ENCODE measurements at regions not wholly inside any gene's neighbourhood (a gene's known extent, or its start where the extent isn't known, plus 50 kb on each side); places are given as distances from the start of the nearest gene placed in this dataset.
"Not testable (repeated sequence)": the region's sequence is repeated elsewhere in the genome, so short reads cannot be mapped to it uniquely, and the experiment has no call there.

- Histone ChIP-seq H3K36me3 (ENCODE audit: control insufficient read depth in 2 of 2, insufficient read depth in 2 of 2, low read length in 1 of 2) (no peaks in the 10 kb centered on the region), H3K27me3 (ENCODE audit: control insufficient read depth in 2 of 2, insufficient read depth in 1 of 2, low read length in 1 of 2) (no peaks in the 10 kb centered on the region), H3K27ac (ENCODE audit: low read depth in 1 of 2, low read length in 1 of 2) (no peak overlapping the region), H3K4me3 (ENCODE audit: low read length in 2 of 2) (no peak overlapping the region), H3K9me3 (ENCODE audit: control insufficient read depth in 2 of 2, insufficient read depth in 1 of 2, low read length in 1 of 2) (peaks cover 0 to 6% of the 10 kb centered on the region in 2 donors), H3K4me1 (ENCODE audit: control insufficient read depth in 2 of 2, insufficient read depth in 2 of 2, low read length in 2 of 2) (peaks cover 0 to 10% of the 10 kb centered on the region in 2 donors)
- DNase-seq (ENCODE audit: low read depth in 6 of 9, low spot score in 9 of 9), result no peak
- WGBS, result 57% methylated on average over 4 of the region's 4 CpGs
These were observed 53.2 kb upstream of the PARP1 start for GRCh38 chr1:226461087-226461486.

GRCh38 chr1:226463925-226464586, 56.2 kb upstream of the PARP1 start:
- Histone ChIP-seq H3K36me3 (ENCODE audit: control insufficient read depth in 2 of 2, insufficient read depth in 2 of 2, low read length in 1 of 2) (no peaks in the 10 kb centered on the region), H3K27ac (ENCODE audit: low read depth in 1 of 2, low read length in 1 of 2) (no peak overlapping the region), H3K27me3 (ENCODE audit: control insufficient read depth in 2 of 2, insufficient read depth in 1 of 2, low read length in 1 of 2) (no peaks in the 10 kb centered on the region), H3K4me3 (ENCODE audit: low read length in 2 of 2) (no peak overlapping the region), H3K9me3 (ENCODE audit: control insufficient read depth in 2 of 2, insufficient read depth in 1 of 2, low read length in 1 of 2) (peaks cover 0 to 6% of the 10 kb centered on the region in 2 donors), H3K4me1 (ENCODE audit: control insufficient read depth in 2 of 2, insufficient read depth in 2 of 2, low read length in 2 of 2) (no peaks in the 10 kb centered on the region)
- DNase-seq (ENCODE audit: low read depth in 6 of 9, low spot score in 9 of 9), result no peak
- 97% methylated on average over 25 of the region's 25 CpGs for WGBS

DNA sequence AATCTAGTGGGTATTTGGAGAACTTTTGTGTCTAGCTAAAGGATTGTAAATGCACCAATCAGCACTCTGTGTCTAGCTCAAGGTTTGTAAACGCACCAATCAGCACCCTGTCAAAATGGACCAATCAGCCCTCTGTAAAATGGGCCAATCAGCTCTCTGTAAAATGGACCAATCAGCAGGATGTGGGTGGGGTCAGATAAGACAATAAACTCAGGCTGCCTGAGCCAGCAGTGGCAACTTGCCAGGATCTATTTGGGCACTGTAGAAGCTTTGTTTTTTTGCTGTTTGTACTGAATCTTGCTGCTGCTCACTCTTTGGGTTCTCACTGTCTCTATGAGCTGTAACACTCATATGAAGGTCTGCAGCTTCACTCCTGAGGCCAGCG, 56.7 kb upstream of the PARP1 start:
- H3K27me3 ChIP-seq (ENCODE audit: control insufficient read depth in 2 of 2, insufficient read depth in 1 of 2, low read length in 1 of 2); H3K4me1 ChIP-seq (ENCODE audit: control insufficient read depth in 2 of 2, insufficient read depth in 2 of 2, low read length in 2 of 2); H3K9me3 ChIP-seq (ENCODE audit: control insufficient read depth in 2 of 2, insufficient read depth in 1 of 2, low read length in 1 of 2); H3K36me3 ChIP-seq (ENCODE audit: control insufficient read depth in 2 of 2, insufficient read depth in 2 of 2, low read length in 1 of 2); H3K27ac ChIP-seq (ENCODE audit: low read depth in 1 of 2, low read length in 1 of 2); DNase-seq (ENCODE audit: low read depth in 6 of 9, low spot score in 9 of 9); H3K4me3 ChIP-seq (ENCODE audit: low read length in 2 of 2): not testable (repeated sequence)
- 98% methylated on average over 2 of the region's 2 CpGs for WGBS

DNA sequence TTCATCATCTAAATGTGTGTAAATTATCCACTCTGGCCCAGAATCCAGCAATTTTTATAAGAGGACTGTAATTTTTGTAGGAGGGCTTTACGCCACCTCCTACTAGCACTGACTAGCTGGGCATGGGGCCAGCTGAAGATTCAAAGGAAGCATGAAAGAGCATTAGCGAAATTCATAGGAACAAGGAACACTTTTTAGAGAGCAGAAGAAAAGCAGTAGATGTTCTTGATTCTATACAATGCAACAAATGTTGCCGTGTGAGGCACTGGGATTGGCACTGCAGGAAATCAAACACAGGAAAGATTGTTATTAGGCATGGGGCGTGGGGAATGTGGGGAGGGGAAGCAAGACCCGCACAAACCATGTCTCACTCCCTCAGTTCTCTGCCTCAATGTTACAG, 58.4 kb upstream of the PARP1 start:
- Histone ChIP-seq H3K27me3 (ENCODE audit: control insufficient read depth in 2 of 2, insufficient read depth in 1 of 2, low read length in 1 of 2) (no peaks in the 10 kb centered on the region), H3K27ac (ENCODE audit: low read depth in 1 of 2, low read length in 1 of 2) (no peak overlapping the region), H3K36me3 (ENCODE audit: control insufficient read depth in 2 of 2, insufficient read depth in 2 of 2, low read length in 1 of 2) (no peaks in the 10 kb centered on the region), H3K9me3 (ENCODE audit: control insufficient read depth in 2 of 2, insufficient read depth in 1 of 2, low read length in 1 of 2) (peaks cover 0 to 6% of the 10 kb centered on the region in 2 donors), H3K4me3 (ENCODE audit: low read length in 2 of 2) (no peak overlapping the region), H3K4me1 (ENCODE audit: control insufficient read depth in 2 of 2, insufficient read depth in 2 of 2, low read length in 2 of 2) (no peaks in the 10 kb centered on the region)
- 93% methylated on average over 5 of the region's 5 CpGs for WGBS
- no peak for DNase-seq (ENCODE audit: low read depth in 6 of 9, low spot score in 9 of 9)

- 95% methylated on average over 4 of the region's 4 CpGs for WGBS
These were observed 59.5 kb upstream of the PARP1 start for GRCh38 chr1:226467443-226467842.

GRCh38 chr1:226470921-226471866, 63.3 kb upstream of the PARP1 start:
- 95% methylated on average over 12 of the region's 12 CpGs for WGBS
- H3K27me3 ChIP-seq (ENCODE audit: control insufficient read depth in 2 of 2, insufficient read depth in 1 of 2, low read length in 1 of 2), result peaks cover 0 to 13% of the 10 kb centered on the region in 2 donors
- no peak overlapping the region for H3K4me3 ChIP-seq (ENCODE audit: low read length in 2 of 2)

More at GRCh38 chr1:226467443-226467842, 59.5 kb upstream of the PARP1 start:
- H3K36me3 ChIP-seq (ENCODE audit: control insufficient read depth in 2 of 2, insufficient read depth in 2 of 2, low read length in 1 of 2), result no peaks in the 10 kb centered on the region
- no peaks in the 10 kb centered on the region for H3K4me1 ChIP-seq (ENCODE audit: control insufficient read depth in 2 of 2, insufficient read depth in 2 of 2, low read length in 2 of 2)
- DNase-seq (ENCODE audit: low read depth in 6 of 9, low spot score in 9 of 9), result no peak
- H3K9me3 ChIP-seq (ENCODE audit: control insufficient read depth in 2 of 2, insufficient read depth in 1 of 2, low read length in 1 of 2), result peaks cover 0 to 6% of the 10 kb centered on the region in 2 donors
- no peak overlapping the region for H3K4me3 ChIP-seq (ENCODE audit: low read length in 2 of 2)
- peaks cover 0 to under 1% of the 10 kb centered on the region in 2 donors for H3K27me3 ChIP-seq (ENCODE audit: control insufficient read depth in 2 of 2, insufficient read depth in 1 of 2, low read length in 1 of 2)
- no peak overlapping the region for H3K27ac ChIP-seq (ENCODE audit: low read depth in 1 of 2, low read length in 1 of 2)

DNA sequence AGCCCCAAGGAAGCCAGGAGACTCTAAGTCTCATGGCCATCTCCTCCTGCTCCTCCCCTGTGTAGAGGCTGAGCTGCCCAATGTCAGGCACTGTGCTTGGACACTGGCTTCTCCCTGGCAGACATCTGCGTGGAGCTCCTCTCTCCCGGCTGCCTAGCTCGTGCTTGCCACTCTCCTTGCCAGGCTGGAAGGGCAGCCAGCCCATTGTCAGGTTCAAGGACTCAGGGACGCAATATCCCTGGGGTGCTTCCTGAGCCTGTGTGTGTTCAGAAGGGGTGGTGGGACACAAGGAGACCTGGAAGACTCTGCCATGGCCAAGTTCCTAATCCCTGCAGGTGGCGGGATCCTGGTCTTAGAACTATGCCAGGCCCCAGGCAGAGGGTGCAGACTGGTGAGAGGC, 65.4 kb upstream of the PARP1 start:
- DNase-seq (ENCODE audit: low read depth in 6 of 9, low spot score in 9 of 9), result no peak
- Histone ChIP-seq H3K36me3 (ENCODE audit: control insufficient read depth in 2 of 2, insufficient read depth in 2 of 2, low read length in 1 of 2) (no peaks in the 10 kb centered on the region), H3K9me3 (ENCODE audit: control insufficient read depth in 2 of 2, insufficient read depth in 1 of 2, low read length in 1 of 2) (no peaks in the 10 kb centered on the region), H3K27me3 (ENCODE audit: control insufficient read depth in 2 of 2, insufficient read depth in 1 of 2, low read length in 1 of 2) (peaks cover 0 to 19% of the 10 kb centered on the region in 2 donors), H3K4me3 (ENCODE audit: low read length in 2 of 2) (no peak overlapping the region), H3K4me1 (ENCODE audit: control insufficient read depth in 2 of 2, insufficient read depth in 2 of 2, low read length in 2 of 2) (no peaks in the 10 kb centered on the region), H3K27ac (ENCODE audit: low read depth in 1 of 2, low read length in 1 of 2) (no peak overlapping the region)
- 96% methylated on average over 5 of the region's 5 CpGs for WGBS

More at GRCh38 chr1:226470921-226471866, 63.3 kb upstream of the PARP1 start:
- no peaks in the 10 kb centered on the region for H3K36me3 ChIP-seq (ENCODE audit: control insufficient read depth in 2 of 2, insufficient read depth in 2 of 2, low read length in 1 of 2)
- no peaks in the 10 kb centered on the region for H3K4me1 ChIP-seq (ENCODE audit: control insufficient read depth in 2 of 2, insufficient read depth in 2 of 2, low read length in 2 of 2)
- H3K9me3 ChIP-seq (ENCODE audit: control insufficient read depth in 2 of 2, insufficient read depth in 1 of 2, low read length in 1 of 2), result no peaks in the 10 kb centered on the region
- H3K27ac ChIP-seq (ENCODE audit: low read depth in 1 of 2, low read length in 1 of 2), result no peak overlapping the region
- no peak for DNase-seq (ENCODE audit: low read depth in 6 of 9, low spot score in 9 of 9)

- no peak for DNase-seq (ENCODE audit: low read depth in 6 of 9, low spot score in 9 of 9)
- H3K27me3 ChIP-seq (ENCODE audit: control insufficient read depth in 2 of 2, insufficient read depth in 1 of 2, low read length in 1 of 2), result peaks cover 0 to 23% of the 10 kb centered on the region in 2 donors
- no peak overlapping the region for H3K4me3 ChIP-seq (ENCODE audit: low read length in 2 of 2)
- no peaks in the 10 kb centered on the region for H3K4me1 ChIP-seq (ENCODE audit: control insufficient read depth in 2 of 2, insufficient read depth in 2 of 2, low read length in 2 of 2)
- WGBS, result 93% methylated on average over 3 of the region's 3 CpGs
- no peak overlapping the region for H3K27ac ChIP-seq (ENCODE audit: low read depth in 1 of 2, low read length in 1 of 2)
- no peaks in the 10 kb centered on the region for H3K36me3 ChIP-seq (ENCODE audit: control insufficient read depth in 2 of 2, insufficient read depth in 2 of 2, low read length in 1 of 2)
- no peaks in the 10 kb centered on the region for H3K9me3 ChIP-seq (ENCODE audit: control insufficient read depth in 2 of 2, insufficient read depth in 1 of 2, low read length in 1 of 2)
These were observed 66.1 kb upstream of the PARP1 start for GRCh38 chr1:226474041-226474440.

DNA sequence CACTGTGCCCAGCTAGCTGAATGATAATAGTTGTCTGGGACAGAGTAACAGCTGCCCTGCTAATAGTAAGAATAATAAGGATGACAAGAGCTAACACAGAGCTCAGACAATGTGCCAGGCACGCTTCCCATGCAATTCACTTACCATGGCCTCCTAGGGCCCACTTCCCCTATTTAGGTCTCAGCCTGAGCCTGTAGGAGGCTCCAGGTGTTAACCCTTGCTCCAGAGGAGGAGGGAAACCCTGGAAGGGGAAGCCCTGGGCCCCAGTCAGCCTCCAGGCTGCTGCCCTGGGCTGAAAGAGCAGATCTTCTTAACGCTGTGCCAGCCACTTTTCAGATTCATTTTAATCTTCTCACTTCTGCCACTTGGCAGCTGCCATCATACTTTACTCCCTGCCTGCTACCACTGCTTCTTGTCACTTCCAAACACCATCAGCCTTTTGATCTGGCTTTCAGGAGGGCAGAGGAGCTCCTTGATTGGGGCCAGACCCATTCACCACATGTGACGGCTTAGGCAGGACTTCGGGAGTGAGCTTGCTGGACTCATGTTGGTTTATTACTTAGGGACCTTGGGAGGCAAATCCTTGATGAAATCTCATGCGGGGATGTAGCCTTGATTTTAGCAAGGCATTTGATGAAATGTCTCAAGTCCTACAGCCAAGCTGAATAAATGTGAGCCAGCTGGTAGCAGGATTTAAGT, 66.7 kb upstream of the PARP1 start:
- no peaks in the 10 kb centered on the region for H3K9me3 ChIP-seq (ENCODE audit: control insufficient read depth in 2 of 2, insufficient read depth in 1 of 2, low read length in 1 of 2)
- H3K27me3 ChIP-seq (ENCODE audit: control insufficient read depth in 2 of 2, insufficient read depth in 1 of 2, low read length in 1 of 2), result peaks cover 0 to 24% of the 10 kb centered on the region in 2 donors
- WGBS, result 92% methylated on average over 5 of the region's 5 CpGs
- H3K36me3 ChIP-seq (ENCODE audit: control insufficient read depth in 2 of 2, insufficient read depth in 2 of 2, low read length in 1 of 2), result no peaks in the 10 kb centered on the region
- H3K4me1 ChIP-seq (ENCODE audit: control insufficient read depth in 2 of 2, insufficient read depth in 2 of 2, low read length in 2 of 2), result no peaks in the 10 kb centered on the region
- DNase-seq (ENCODE audit: low read depth in 6 of 9, low spot score in 9 of 9), result no peak
- H3K4me3 ChIP-seq (ENCODE audit: low read length in 2 of 2), result no peak overlapping the region
- H3K27ac ChIP-seq (ENCODE audit: low read depth in 1 of 2, low read length in 1 of 2), result no peak overlapping the region

All from thymus (tissue), 11 donors.